ENCODE measurements at regions not wholly inside any gene's neighbourhood (a gene's known extent, or its start where the extent isn't known, plus 50 kb on each side); places are given as distances from the start of the nearest gene placed in this dataset.

GRCh38 chr10:33661580-33662336 lies 327.3 kb upstream of the NRP1 start:
- no peak for TF ChIP-seq CTCF (IDR thresholded peaks at IDR 0.05; ENCODE audit: unreplicated experiment)
- peaks cover 25% of the 10 kb centered on the region for H3K4me1 Mint-ChIP-seq
- no peak overlapping the region for H3K4me3 Mint-ChIP-seq
- H3K36me3 Mint-ChIP-seq: no peaks in the 10 kb centered on the region
- DNase-seq (ENCODE audit: low spot score in 2 of 2, unreplicated experiment in 2 of 2): no peak
- no peak overlapping the region for H3K27ac Mint-ChIP-seq
- no peaks in the 10 kb centered on the region for H3K27me3 Mint-ChIP-seq (ENCODE audit: low read depth)
- peaks cover 10% of the 10 kb centered on the region for H3K9me3 Mint-ChIP-seq

GRCh38 chr10:33660329-33660728 lies 325.9 kb upstream of the NRP1 start:
- Mint-ChIP-seq H3K4me1 (peaks cover 25% of the 10 kb centered on the region), H3K27me3 (ENCODE audit: low read depth) (no peaks in the 10 kb centered on the region), H3K9me3 (peaks cover 10% of the 10 kb centered on the region), H3K4me3 (no peak overlapping the region), H3K36me3 (no peaks in the 10 kb centered on the region), H3K27ac (no peak overlapping the region)
- DNase-seq (ENCODE audit: low spot score in 2 of 2, unreplicated experiment in 2 of 2): no peak
- no peak for TF ChIP-seq CTCF (IDR thresholded peaks at IDR 0.05; ENCODE audit: unreplicated experiment)

GRCh38 chr10:33657913-33658312 lies 323.4 kb upstream of the NRP1 start:
- peaks cover 8% of the 10 kb centered on the region for H3K9me3 Mint-ChIP-seq
- no peak for DNase-seq (ENCODE audit: low spot score in 2 of 2, unreplicated experiment in 2 of 2)
- peaks cover 25% of the 10 kb centered on the region for H3K4me1 Mint-ChIP-seq
- H3K4me3 Mint-ChIP-seq: no peak overlapping the region
- no peaks in the 10 kb centered on the region for H3K27me3 Mint-ChIP-seq (ENCODE audit: low read depth)
- no peak for TF ChIP-seq CTCF (IDR thresholded peaks at IDR 0.05; ENCODE audit: unreplicated experiment)
- H3K36me3 Mint-ChIP-seq: peaks cover 6% of the 10 kb centered on the region
- H3K27ac Mint-ChIP-seq: no peak overlapping the region

GRCh38 chr10:33657154-33657908 lies 322.9 kb upstream of the NRP1 start:
- peaks cover 25% of the 10 kb centered on the region for H3K4me1 Mint-ChIP-seq
- no peak for TF ChIP-seq CTCF (IDR thresholded peaks at IDR 0.05; ENCODE audit: unreplicated experiment)
- H3K27ac Mint-ChIP-seq: peak overlapping the region; percentile 60
- no peaks in the 10 kb centered on the region for H3K27me3 Mint-ChIP-seq (ENCODE audit: low read depth)
- peaks cover 8% of the 10 kb centered on the region for H3K36me3 Mint-ChIP-seq
- H3K4me3 Mint-ChIP-seq: no peak overlapping the region
- no peak for DNase-seq (ENCODE audit: low spot score in 2 of 2, unreplicated experiment in 2 of 2)
- H3K9me3 Mint-ChIP-seq: peaks cover 14% of the 10 kb centered on the region

GRCh38 chr10:33655921-33656320 lies 321.5 kb upstream of the NRP1 start:
- DNase-seq (ENCODE audit: low spot score in 2 of 2, unreplicated experiment in 2 of 2): no peak

More at GRCh38 chr10:33655921-33656320, 321.5 kb upstream of the NRP1 start:
- Mint-ChIP-seq H3K4me1 (peaks cover 21% of the 10 kb centered on the region), H3K27ac (no peak overlapping the region), H3K36me3 (peaks cover 8% of the 10 kb centered on the region), H3K4me3 (no peak overlapping the region), H3K27me3 (ENCODE audit: low read depth) (no peaks in the 10 kb centered on the region), H3K9me3 (peaks cover 27% of the 10 kb centered on the region)
- no peak for TF ChIP-seq CTCF (IDR thresholded peaks at IDR 0.05; ENCODE audit: unreplicated experiment)

All from mesothelial cell of epicardium (in vitro differentiated cells).